Activated B cell treated with CpG ODN at 0.5 μM for 24 hours (primary cell): ENCODE measurements at regions not wholly inside any gene's neighbourhood (a gene's known extent, or its start where the extent isn't known, plus 50 kb on each side); places are given as distances from the start of the nearest gene placed in this dataset.

Source experiments
- ATAC-seq: fragments of 200-7000 bp; cut with Tn5 transposase; one replicate; pipeline ENCODE4 v1.10.0; 2021; ENCODE audit warnings: low read depth, mild to moderate bottlenecking, moderate library complexity
- CTCF ChIA-PET: fragments of 350-600 bp; sonication (Branson Sonifier 250); formaldehyde crosslinking; loops from one replicate; lab custom pipeline; 2021; ENCODE audit warnings: antibody characterized with exemption; lab: Charles Lee
- POLR2A ChIA-PET: fragments of 350-600 bp; sonication (Branson Sonifier 250); formaldehyde crosslinking; loops from one replicate; lab custom pipeline; 2021; ENCODE audit warnings: antibody characterized with exemption; lab: Charles Lee
- DNase-seq: peaks from one replicate; pipeline ENCODE4 v3.0.0; 2022
- H3K27ac Mint-ChIP-seq: one replicate; pipeline ENCODE4 v1.8.0; 2020; ENCODE audit warnings: mixed read lengths
- H3K27me3 Mint-ChIP-seq: one replicate; pipeline ENCODE4 v1.8.0; 2021; ENCODE audit warnings: mixed read lengths
- H3K36me3 Mint-ChIP-seq: one replicate; pipeline ENCODE4 v1.8.0; 2021; ENCODE audit warnings: low read depth, mixed read lengths
- H3K4me1 Mint-ChIP-seq: one replicate; pipeline ENCODE4 v1.8.0; 2021; ENCODE audit warnings: mixed read lengths
- H3K4me3 Mint-ChIP-seq: one replicate; pipeline ENCODE4 v1.8.0; 2020; ENCODE audit warnings: mild to moderate bottlenecking, mixed read lengths
- H3K9me3 Mint-ChIP-seq: one replicate; pipeline ENCODE4 v1.8.0; 2020; ENCODE audit warnings: mixed read lengths
- CTCF ChIP-seq: fragments of 200-600 bp; IDR thresholded peaks from one replicate; pipeline ENCODE4 v1.8.0; 2022; ENCODE audit warnings: antibody characterized with exemption, mild to moderate bottlenecking
- intact Hi-C: fragments of 100-400 bp; cut with micrococcal nuclease; formaldehyde crosslinking; loops from one replicate; pipeline ENCODE4 v1.15.1; 2024

- CTCF ChIA-PET, result no interaction called here
- ATAC-seq, result no peak
- intact Hi-C loops, result no loop called here
Measured at GRCh38 chr4:107472265-107472948, 247.6 kb downstream of the PAPSS1 start.

GRCh38 chr4:107470173-107470572, 249.9 kb downstream of the PAPSS1 start:
- DNase-seq (no peak), ATAC-seq (no peak)
- Mint-ChIP-seq H3K4me3 (no peak overlapping the region), H3K36me3 (no peaks in the 10 kb centered on the region), H3K27me3 (no peaks in the 10 kb centered on the region), H3K27ac (no peak overlapping the region), H3K4me1 (no peaks in the 10 kb centered on the region), H3K9me3 (no peaks in the 10 kb centered on the region)
- TF ChIP-seq CTCF, result no peak
- POLR2A ChIA-PET, result no interaction called here
- intact Hi-C loops, result no loop called here
- CTCF ChIA-PET, result no interaction called here

More at GRCh38 chr4:107472265-107472948, 247.6 kb downstream of the PAPSS1 start:
- POLR2A ChIA-PET, result no interaction called here
- H3K9me3 Mint-ChIP-seq, result peaks cover 3% of the 10 kb centered on the region
- H3K27me3 Mint-ChIP-seq, result no peaks in the 10 kb centered on the region
- H3K36me3 Mint-ChIP-seq, result no peaks in the 10 kb centered on the region
- no peaks in the 10 kb centered on the region for H3K4me1 Mint-ChIP-seq
- no peak overlapping the region for H3K27ac Mint-ChIP-seq
- DNase-seq, result no peak
- no peak overlapping the region for H3K4me3 Mint-ChIP-seq
- TF ChIP-seq CTCF, result no peak

DNA sequence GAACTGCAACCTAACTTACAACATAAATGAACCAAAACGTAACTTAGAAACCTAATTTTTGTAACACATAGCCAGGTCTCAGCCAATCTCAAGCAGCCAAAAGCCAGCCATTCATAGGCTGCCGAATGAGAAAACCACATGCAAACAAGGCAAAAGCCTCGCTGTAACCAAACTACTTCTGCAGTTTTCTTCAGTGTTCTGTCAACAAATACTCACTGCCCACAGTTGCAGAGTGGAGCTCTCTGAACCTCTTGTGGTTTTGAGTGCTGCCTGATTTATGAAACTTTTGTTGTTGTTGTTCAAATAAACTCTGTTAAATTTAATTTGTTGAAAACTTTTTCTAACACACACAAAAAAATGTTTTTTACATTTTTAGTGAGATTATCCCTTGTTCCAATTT, 251.2 kb downstream of the PAPSS1 start:
- ATAC-seq, result no peak
- H3K27ac Mint-ChIP-seq, result no peak overlapping the region
- CTCF ChIA-PET, result no interaction called here
- no peaks in the 10 kb centered on the region for H3K9me3 Mint-ChIP-seq
- H3K4me3 Mint-ChIP-seq, result no peak overlapping the region
- no peaks in the 10 kb centered on the region for H3K4me1 Mint-ChIP-seq
- no peak for DNase-seq
- no peak for TF ChIP-seq CTCF
- no peaks in the 10 kb centered on the region for H3K27me3 Mint-ChIP-seq
- POLR2A ChIA-PET, result no interaction called here
- no peaks in the 10 kb centered on the region for H3K36me3 Mint-ChIP-seq
- intact Hi-C loops, result no loop called here

- no peak for DNase-seq
- Mint-ChIP-seq H3K4me1 (no peaks in the 10 kb centered on the region), H3K36me3 (no peaks in the 10 kb centered on the region), H3K9me3 (no peaks in the 10 kb centered on the region), H3K4me3 (no peak overlapping the region), H3K27ac (no peak overlapping the region), H3K27me3 (no peaks in the 10 kb centered on the region)
- ATAC-seq, result no peak
- intact Hi-C loops, result no loop called here
- ChIA-PET POLR2A (no interaction called here), CTCF (no interaction called here)
- TF ChIP-seq CTCF, result no peak
Measured at GRCh38 chr4:107468156-107468555, 251.9 kb downstream of the PAPSS1 start.

GRCh38 chr4:107467461-107467860, 252.6 kb downstream of the PAPSS1 start:
- no peak for DNase-seq
- H3K27me3 Mint-ChIP-seq, result no peaks in the 10 kb centered on the region
- no peak for ATAC-seq
- no peak for TF ChIP-seq CTCF
- ChIA-PET CTCF (no interaction called here), POLR2A (no interaction called here)
- no peak overlapping the region for H3K4me3 Mint-ChIP-seq
- no peaks in the 10 kb centered on the region for H3K9me3 Mint-ChIP-seq
- intact Hi-C loops, result no loop called here
- H3K4me1 Mint-ChIP-seq, result no peaks in the 10 kb centered on the region
- no peaks in the 10 kb centered on the region for H3K36me3 Mint-ChIP-seq
- H3K27ac Mint-ChIP-seq, result no peak overlapping the region
